Activated T-cell treated with anti-CD3 and anti-CD28 coated beads, Interleukin-2, amount 50 U/mL, for 4 hours (primary cell): ENCODE measurements at regions not wholly inside any gene's neighbourhood (a gene's known extent, or its start where the extent isn't known, plus 50 kb on each side); places are given as distances from the start of the nearest gene placed in this dataset.

Experiments
- ATAC-seq, 2 donors: fragments of 200-7000 bp; cut with Tn5 transposase; one replicate each; pipeline ENCODE4 v1.10.0; 2021
- DNase-seq: peaks from one replicate; pipeline ENCODE4 v3.0.0-alpha.2; 2020
- H3K27me3 Mint-ChIP-seq: one replicate; pipeline ENCODE4 v1.8.0; 2021; ENCODE audit warnings: low read depth, mixed read lengths
- H3K36me3 Mint-ChIP-seq: one replicate; pipeline ENCODE4 v1.8.0; 2022; ENCODE audit warnings: mixed read lengths; ENCODE audit not compliant: insufficient read depth
- H3K4me1 Mint-ChIP-seq: one replicate; pipeline ENCODE4 v1.8.0; 2021; ENCODE audit warnings: low read depth, mixed read lengths
- H3K4me3 Mint-ChIP-seq: one replicate; pipeline ENCODE4 v1.8.0; 2021; ENCODE audit warnings: mild to moderate bottlenecking, moderate library complexity, mixed read lengths
- H3K9me3 Mint-ChIP-seq: one replicate; pipeline ENCODE4 v1.8.0; 2021; ENCODE audit warnings: mixed read lengths

- no peaks in the 10 kb centered on the region for H3K36me3 Mint-ChIP-seq
- DNase-seq, result no peak
- H3K4me3 Mint-ChIP-seq, result no peak overlapping the region
- H3K9me3 Mint-ChIP-seq, result no peaks in the 10 kb centered on the region
- no peaks in the 10 kb centered on the region for H3K4me1 Mint-ChIP-seq
- no peak for ATAC-seq
- no peaks in the 10 kb centered on the region for H3K27me3 Mint-ChIP-seq
These were observed 54.0 kb upstream of the PDE3A start for GRCh38 chr12:20314328-20314727.

DNA sequence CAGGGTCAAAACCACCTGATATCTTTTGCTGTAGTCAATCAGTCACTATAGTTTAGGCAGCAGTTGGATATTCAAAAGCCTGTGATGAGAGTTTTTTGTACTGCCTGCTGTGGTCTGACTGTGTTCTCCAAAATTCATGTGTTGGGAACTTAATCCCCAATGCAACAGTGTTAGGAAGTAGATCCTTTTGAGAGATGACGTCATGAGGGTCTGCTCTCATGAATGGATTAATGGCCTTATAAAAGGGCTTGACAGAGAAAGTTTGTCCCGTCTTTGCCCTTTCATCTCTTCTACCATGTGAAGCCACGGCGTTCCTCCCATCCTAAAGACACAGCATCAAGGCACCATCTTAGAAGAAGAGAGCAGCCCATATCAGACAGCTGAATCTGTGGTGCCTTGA, 50.8 kb upstream of the PDE3A start:
- Mint-ChIP-seq H3K9me3 (no peaks in the 10 kb centered on the region), H3K4me3 (no peak overlapping the region), H3K36me3 (no peaks in the 10 kb centered on the region), H3K27me3 (no peaks in the 10 kb centered on the region), H3K4me1 (no peaks in the 10 kb centered on the region)
- ATAC-seq (no peak), DNase-seq (no peak)
